GM19438 (cell line): ENCODE measurements at regions not wholly inside any gene's neighbourhood (a gene's known extent, or its start where the extent isn't known, plus 50 kb on each side); places are given as distances from the start of the nearest gene placed in this dataset.

Source experiments
- ATAC-seq: cut with Tn5 transposase; IDR thresholded peaks from one replicate; pipeline ENCODE4 v1.9.1; 2021; ENCODE audit warnings: low read depth; ENCODE audit not compliant: unreplicated experiment

- no peak for ATAC-seq
Observed at GRCh38 chr12:69059465-69060457, 126.8 kb upstream of the CPM start.

GRCh38 chr12:69061574-69061973 lies 128.6 kb upstream of the CPM start:
- ATAC-seq = no peak

- ATAC-seq = no peak
Observed at GRCh38 chr12:69062621-69063237, 129.8 kb upstream of the CPM start.

- no peak for ATAC-seq
Observed at GRCh38 chr12:69064734-69065443, 131.9 kb upstream of the CPM start.

- ATAC-seq = no peak
Observed at GRCh38 chr12:69065775-69066174, 132.8 kb upstream of the CPM start.

- no peak for ATAC-seq
Observed at GRCh38 chr12:69066492-69067373, 133.8 kb upstream of the CPM start.

- ATAC-seq = no peak
Observed at GRCh38 chr12:69067713-69068112, 134.7 kb upstream of the CPM start.

- no peak for ATAC-seq
Observed at GRCh38 chr12:69068448-69068847, 135.5 kb upstream of the CPM start.

GRCh38 chr12:69069479-69069878 lies 136.5 kb upstream of the CPM start:
- no peak for ATAC-seq

- ATAC-seq = no peak
Observed at GRCh38 chr12:69070319-69071090, 137.5 kb upstream of the CPM start.

GRCh38 chr12:69071091-69071370 lies 138.1 kb upstream of the CPM start:
- ATAC-seq = no peak

- ATAC-seq = no peak
Observed at GRCh38 chr12:69073035-69073434, 140.1 kb upstream of the CPM start.

GRCh38 chr12:69074556-69075349 lies 141.8 kb upstream of the CPM start:
- no peak for ATAC-seq

- ATAC-seq = no peak
Observed at GRCh38 chr12:69083689-69084088, 150.7 kb upstream of the CPM start.

GRCh38 chr12:69084816-69085378 lies 151.9 kb upstream of the CPM start:
- ATAC-seq = no peak

GRCh38 chr12:69085852-69086251 lies 152.9 kb upstream of the CPM start:
- no peak for ATAC-seq

GRCh38 chr12:69087986-69088385 lies 151.4 kb upstream of the CPSF6 start:
- no peak for ATAC-seq

GRCh38 chr12:69090722-69091121 lies 148.6 kb upstream of the CPSF6 start:
- no peak for ATAC-seq
